IMR-90 (cell line): ENCODE measurements at regions not wholly inside any gene's neighbourhood (a gene's known extent, or its start where the extent isn't known, plus 50 kb on each side); places are given as distances from the start of the nearest gene placed in this dataset.

Experiments
- ATAC-seq: fragments of 200-7000 bp; cut with Tn5 transposase; 2 replicates; pipeline ENCODE4 v1.9.1; 2020; ENCODE audit warnings: low read depth, mild to moderate bottlenecking, moderate library complexity
- BruUV-seq: library from RNA; stranded (reverse); fragments of 400-500 nt; replicated peaks from 2 replicates; lab custom pipeline; 2021; lab: Mats Ljungman, UMichigan
- CTCF ChIA-PET: fragments of 300-600 bp; formaldehyde crosslinking; extraction: SDS; loops from one replicate; lab custom pipeline; 2021; ENCODE audit warnings: antibody characterized with exemption; lab: Yijun Ruan, JAX
- POLR2A ChIA-PET: fragments of 300-600 bp; sonication (Branson Sonifier 250); formaldehyde crosslinking; loops from one replicate; lab custom pipeline; 2022; ENCODE audit warnings: antibody characterized with exemption; ENCODE audit not compliant: unreplicated experiment; lab: Charles Lee
- DNase-seq: peaks from one replicate; pipeline ENCODE4 v3.0.0; 2013
- H2AFZ ChIP-seq: replicated peaks from 2 replicates; pipeline ENCODE3; 2013; ENCODE audit warnings: low read length, mild to moderate bottlenecking; ENCODE audit not compliant: poor library complexity
- H2AK5ac ChIP-seq: 2 replicates; pipeline ENCODE4 v1.6.1; 2013; ENCODE audit warnings: low read depth, low read length, inconsistent platforms
- H2AK9ac ChIP-seq: replicated peaks from 2 replicates; pipeline ENCODE3; 2013; ENCODE audit warnings: mild to moderate bottlenecking, low read depth, low read length, moderate library complexity; ENCODE audit not compliant: poor library complexity
- H2BK120ac ChIP-seq: 2 replicates; pipeline ENCODE4 v1.6.1; 2013; ENCODE audit warnings: low read depth, low read length, inconsistent platforms
- H2BK15ac ChIP-seq: 3 replicates; pipeline ENCODE4 v1.6.1; 2013; ENCODE audit warnings: low read depth, low read length, inconsistent platforms
- H2BK20ac ChIP-seq: 2 replicates; pipeline ENCODE4 v1.6.1; 2013; ENCODE audit warnings: low read depth, mild to moderate bottlenecking, inconsistent platforms, low read length, moderate library complexity
- H2BK5ac ChIP-seq: 2 replicates; pipeline ENCODE4 v1.6.1; 2013; ENCODE audit warnings: mild to moderate bottlenecking, low read depth, low read length, inconsistent platforms; ENCODE audit not compliant: poor library complexity, severe bottlenecking
- H3K14ac ChIP-seq: replicated peaks from 2 replicates; pipeline ENCODE4 v1.6.1; 2013; ENCODE audit warnings: low read depth, low read length, inconsistent platforms
- H3K18ac ChIP-seq: 2 replicates; pipeline ENCODE4 v1.6.1; 2013; ENCODE audit warnings: low read depth, low read length, control low read depth
- H3K23ac ChIP-seq: 2 replicates; pipeline ENCODE4 v1.6.1; 2013; ENCODE audit warnings: low read depth, low read length, inconsistent platforms
- H3K27ac ChIP-seq: 2 replicates; pipeline ENCODE4 v1.5.1; 2013; ENCODE audit warnings: mild to moderate bottlenecking, control low read depth, low read length; ENCODE audit not compliant: insufficient read depth
- H3K27me3 ChIP-seq: 2 replicates; pipeline ENCODE4 v1.6.1; 2013; ENCODE audit warnings: low read length; ENCODE audit not compliant: control insufficient read depth, insufficient read depth
- H3K36me3 ChIP-seq: 2 replicates; pipeline ENCODE4 v1.6.1; 2013; ENCODE audit warnings: low read length, mixed read lengths; ENCODE audit not compliant: control insufficient read depth, insufficient read depth
- H3K4ac ChIP-seq: 2 replicates; pipeline ENCODE4 v1.6.1; 2013; ENCODE audit warnings: low read depth, low read length, inconsistent platforms
- H3K4me1 ChIP-seq: 2 replicates; pipeline ENCODE4 v1.6.1; 2013; ENCODE audit warnings: low read length, mixed read lengths; ENCODE audit not compliant: control insufficient read depth, insufficient read depth
- H3K4me2 ChIP-seq: 2 replicates; pipeline ENCODE4 v1.6.1; 2013; ENCODE audit warnings: low read depth, mild to moderate bottlenecking, control low read depth, low read length, moderate library complexity
- H3K4me3 ChIP-seq: 2 replicates; pipeline ENCODE4 v1.5.1; 2013; ENCODE audit warnings: low read depth, mild to moderate bottlenecking, control low read depth, low read length, moderate library complexity; ENCODE audit not compliant: insufficient read depth
- H3K56ac ChIP-seq: 2 replicates; pipeline ENCODE4 v1.6.1; 2013; ENCODE audit warnings: low read length, inconsistent platforms; ENCODE audit not compliant: insufficient read depth; ENCODE audit errors: extremely low read depth
- H3K79me1 ChIP-seq, 2 experiments: 2 replicates each; pipeline ENCODE4 v1.6.1; 2013; ENCODE audit warnings: low read length in 2 of 2, inconsistent platforms in 1 of 2, low read depth in 1 of 2
- H3K9ac ChIP-seq: 2 replicates; pipeline ENCODE4 v1.6.1; 2013; ENCODE audit warnings: low read depth, low read length, control low read depth
- H3K9me1 ChIP-seq: 2 replicates; pipeline ENCODE4 v1.6.1; 2013; ENCODE audit warnings: low read length, inconsistent platforms; ENCODE audit not compliant: insufficient read depth
- H3K9me3 ChIP-seq: 2 replicates; pipeline ENCODE4 v1.6.1; 2013; ENCODE audit warnings: low read length; ENCODE audit not compliant: control insufficient read depth, insufficient read depth
- H4K20me1 ChIP-seq: 2 replicates; pipeline ENCODE4 v1.6.1; 2013; ENCODE audit warnings: low read length, inconsistent platforms; ENCODE audit not compliant: insufficient read depth
- H4K5ac ChIP-seq: 2 replicates; pipeline ENCODE4 v1.6.1; 2013; ENCODE audit warnings: mild to moderate bottlenecking, low read depth, low read length, control low read depth
- H4K8ac ChIP-seq, 2 experiments: 2 replicates each; pipeline ENCODE4 v1.6.1; 2013; ENCODE audit warnings: low read depth in 2 of 2, low read length in 2 of 2, control low read depth in 1 of 2, inconsistent platforms in 1 of 2
- H4K91ac ChIP-seq: 2 replicates; pipeline ENCODE4 v1.6.1; 2013; ENCODE audit warnings: low read depth, low read length, inconsistent platforms; ENCODE audit not compliant: insufficient read depth
- BHLHE40 ChIP-seq: fragments of 150-350 bp; IDR thresholded peaks from 2 replicates; pipeline ENCODE4 v1.6.1; 2016; ENCODE audit warnings: mild to moderate bottlenecking, low read depth, low read length
- CEBPB ChIP-seq: IDR thresholded peaks from 2 replicates; pipeline ENCODE4 v1.6.1; 2012; ENCODE audit warnings: low read depth, low read length, improper control_type of control experiment
- CHD1 ChIP-seq: IDR thresholded peaks from 2 replicates; pipeline ENCODE4 v1.6.1; 2012; ENCODE audit warnings: low read depth, low read length, improper control_type of control experiment
- CTCF ChIP-seq: conservative IDR thresholded peaks from 2 replicates; pipeline ENCODE4 v1.5.1; 2012; ENCODE audit warnings: mild to moderate bottlenecking, low read depth, low read length, improper control_type of control experiment
- ELK1 ChIP-seq: fragments of 150-350 bp; IDR thresholded peaks from 2 replicates; pipeline ENCODE4 v1.6.1; 2016; ENCODE audit warnings: low read depth, mild to moderate bottlenecking, low read length, moderate library complexity, borderline replicate concordance
- FOS ChIP-seq: fragments of 150-350 bp; IDR thresholded peaks from 2 replicates; pipeline ENCODE4 v1.6.1; 2016; ENCODE audit warnings: low read depth, low read length
- MAFK ChIP-seq: IDR thresholded peaks from 2 replicates; pipeline ENCODE4 v1.6.1; 2012; ENCODE audit warnings: low read depth, low read length, improper control_type of control experiment
- MAZ ChIP-seq: IDR thresholded peaks from 2 replicates; pipeline ENCODE4 v1.6.1; 2012; ENCODE audit warnings: low read depth, mild to moderate bottlenecking, low read length, improper control_type of control experiment, moderate library complexity, borderline replicate concordance
- MXI1 ChIP-seq: IDR thresholded peaks from 2 replicates; pipeline ENCODE4 v1.6.1; 2012; ENCODE audit warnings: low read depth, mild to moderate bottlenecking, low read length, moderate library complexity, borderline replicate concordance
- NFE2L2 ChIP-seq: fragments of 150-350 bp; IDR thresholded peaks from 2 replicates; pipeline ENCODE4 v1.6.1; 2016; ENCODE audit warnings: low read depth, mild to moderate bottlenecking, low read length
- POLR2A ChIP-seq: IDR thresholded peaks from 2 replicates; pipeline ENCODE4 v1.6.1; 2012; ENCODE audit warnings: mild to moderate bottlenecking, low read depth, low read length
- RCOR1 ChIP-seq: IDR thresholded peaks from 2 replicates; pipeline ENCODE4 v1.6.1; 2012; ENCODE audit warnings: mild to moderate bottlenecking, low read length, improper control_type of control experiment; ENCODE audit not compliant: insufficient replicate concordance
- RFX5 ChIP-seq: IDR thresholded peaks from 2 replicates; pipeline ENCODE4 v1.8.0; 2012; ENCODE audit warnings: low read depth, mild to moderate bottlenecking, low read length, moderate library complexity
- SMC3 ChIP-seq: fragments of 150-350 bp; IDR thresholded peaks from 2 replicates; pipeline ENCODE4 v1.6.1; 2016; ENCODE audit warnings: low read depth, mild to moderate bottlenecking, antibody characterized with exemption, low read length, moderate library complexity
- USF2 ChIP-seq: fragments of 150-350 bp; IDR thresholded peaks from 2 replicates; pipeline ENCODE4 v1.6.1; 2017; ENCODE audit warnings: mild to moderate bottlenecking, antibody characterized with exemption, low read length, low read depth
- WGBS, 2 experiments: methylation state at CpG; one replicate each; pipeline versions ENCODE4 v1.1.5 to v1.1.7; 2013; ENCODE audit warnings: missing lambda C conversion rate in 2 of 2; ENCODE audit not compliant: insufficient read length in 1 of 2; ENCODE audit errors: extremely low coverage in 2 of 2; 5-methylcytosine and 5-hydroxymethylcytosine counted together
- dilution Hi-C: fragments of 300-500 bp; cut with HindIII; formaldehyde crosslinking; loops from one replicate; pipeline ENCODE4 v1.14.3; 2018; ENCODE audit warnings: low sequenced_read_pairs; ENCODE audit not compliant: unreplicated experiment
- in situ Hi-C: fragments of 300-500 bp; cut with MboI; formaldehyde crosslinking; loops from 3 replicates; pipeline ENCODE4 v1.14.3; 2019; ENCODE audit warnings: low sequenced_read_pairs, inconsistent platforms, mixed read lengths
- intact Hi-C: fragments of 100-400 bp; cut with micrococcal nuclease; formaldehyde crosslinking; loops from 2 replicates; pipeline ENCODE4 v1.10.0; 2022

GRCh38 chr10:4527281-4527970 is 298.6 kb upstream of the AKR1E2 start:
- Histone ChIP-seq H3K27ac (peak overlapping the region; percentile 4; the same call in 1 of the 2 replicates), H3K9ac (no peak overlapping the region)
- dilution Hi-C loops: no loop called here
- no peak for TF ChIP-seq POLR2A
- TF ChIP-seq CEBPB: no peak
- TF ChIP-seq MXI1: no peak
- no peak for TF ChIP-seq USF2
- no peak for TF ChIP-seq MAFK
- no peak for TF ChIP-seq RFX5
- TF ChIP-seq RCOR1: no peak
- TF ChIP-seq MAZ: no peak
- no peak for TF ChIP-seq FOS
- TF ChIP-seq SMC3: no peak
- no peak for TF ChIP-seq NFE2L2
- no peak for TF ChIP-seq CHD1
- TF ChIP-seq CTCF: no peak
- no peak for TF ChIP-seq BHLHE40
- TF ChIP-seq ELK1: no peak

More at GRCh38 chr10:4527281-4527970, 298.6 kb upstream of the AKR1E2 start:
- no peak overlapping the region for H3K4me3 ChIP-seq
- H3K9me1 ChIP-seq: peaks cover 4% of the 10 kb centered on the region
- peak; percentile 41 for DNase-seq
- H3K27me3 ChIP-seq: no peaks in the 10 kb centered on the region
- no peaks in the 10 kb centered on the region for H3K9me3 ChIP-seq
- H3K36me3 ChIP-seq: no peaks in the 10 kb centered on the region
- H2BK20ac ChIP-seq: peak overlapping the region; percentile 91
- H2AFZ ChIP-seq: peak overlapping the region; percentile 79
- H2BK120ac ChIP-seq: peak overlapping the region; percentile 91
- no peaks in the 10 kb centered on the region for H3K79me1 ChIP-seq
- peak overlapping the region; percentile 85 for H3K4ac ChIP-seq
- H3K23ac ChIP-seq: peak overlapping the region; percentile 85; the same call in 1 of the 2 replicates
- H3K14ac ChIP-seq: peak overlapping the region; percentile 80
- POLR2A ChIA-PET: no interaction called here
- no TSS peak for BruUV-seq
- WGBS, 2 experiments: no CpG with 5 or more reads among the region's 7 CpGs
- H4K91ac ChIP-seq: peak overlapping the region; percentile 73; the same call in 1 of the 2 replicates
- peaks cover 2% of the 10 kb centered on the region; the same call in 1 of the 2 replicates for H3K4me1 ChIP-seq
- peak overlapping the region; percentile 22; the same call in 1 of the 2 replicates for H4K5ac ChIP-seq
- peak; percentile 56; the same call in 1 of the 2 replicates for ATAC-seq
- peak overlapping the region; percentile 56 for H2BK5ac ChIP-seq
- H2BK15ac ChIP-seq: peak overlapping the region; percentile 73; the same call in 2 of the 3 replicates
- H4K8ac ChIP-seq: peak overlapping the region; percentile 6 to 89; a peak in 2 of 4 replicates
- in situ Hi-C loops (no loop called here), intact Hi-C loops (loop anchor here (5.0 kb wide), 1 partner anchor 130 kb away; no protein-coding TSS in a partner anchor)
- H2AK5ac ChIP-seq: peak overlapping the region; percentile 41
- H2AK9ac ChIP-seq: no peak overlapping the region
- H3K4me2 ChIP-seq: peak overlapping the region; percentile 16; the same call in 1 of the 2 replicates
- no peaks in the 10 kb centered on the region for H4K20me1 ChIP-seq
- H3K18ac ChIP-seq: peak overlapping the region; percentile 58; the same call in 1 of the 2 replicates
- CTCF ChIA-PET: no interaction called here
- H3K56ac ChIP-seq: no peak overlapping the region
